ENCODE measurements at regions not wholly inside any gene's neighbourhood (a gene's known extent, or its start where the extent isn't known, plus 50 kb on each side); places are given as distances from the start of the nearest gene placed in this dataset.

GRCh38 chr5:5065472-5065871, 74.7 kb upstream of the ADAMTS16 start:
- H3K36me3 Mint-ChIP-seq (ENCODE audit: insufficient read depth, unreplicated experiment), result no peaks in the 10 kb centered on the region
- H3K4me3 Mint-ChIP-seq (ENCODE audit: low read depth, unreplicated experiment), result no peak overlapping the region
- BruUV-seq (replicated peaks), result no TSS peak
- H3K4me1 Mint-ChIP-seq (ENCODE audit: low read depth, unreplicated experiment), result no peaks in the 10 kb centered on the region
- peaks cover 19% of the 10 kb centered on the region for H3K9me3 Mint-ChIP-seq (ENCODE audit: low read depth, unreplicated experiment)
- H3K27me3 Mint-ChIP-seq (ENCODE audit: unreplicated experiment), result peaks cover 8% of the 10 kb centered on the region
- no peak for DNase-seq
- CTCF ChIA-PET, result interaction anchor here (0.6 kb wide), 1 partner anchor 370 kb away, joined by 4 read pairs; no protein-coding TSS in a partner anchor
- intact Hi-C loops (cut with micrococcal nuclease; ENCODE audit: unreplicated experiment), result no loop called here
- no peak for TF ChIP-seq CTCF (IDR thresholded peaks at IDR 0.05; ENCODE audit: unreplicated experiment)
- no peak overlapping the region for H3K27ac Mint-ChIP-seq (ENCODE audit: unreplicated experiment)

- H3K27ac Mint-ChIP-seq (ENCODE audit: unreplicated experiment), result no peak overlapping the region
- no peak for TF ChIP-seq CTCF (IDR thresholded peaks at IDR 0.05; ENCODE audit: unreplicated experiment)
- H3K4me3 Mint-ChIP-seq (ENCODE audit: low read depth, unreplicated experiment), result no peak overlapping the region
- peaks cover 12% of the 10 kb centered on the region for H3K27me3 Mint-ChIP-seq (ENCODE audit: unreplicated experiment)
- BruUV-seq (replicated peaks), result no TSS peak
- CTCF ChIA-PET, result no interaction called here
- peaks cover 21% of the 10 kb centered on the region for H3K9me3 Mint-ChIP-seq (ENCODE audit: low read depth, unreplicated experiment)
- DNase-seq, result no peak
- H3K4me1 Mint-ChIP-seq (ENCODE audit: low read depth, unreplicated experiment), result no peaks in the 10 kb centered on the region
- H3K36me3 Mint-ChIP-seq (ENCODE audit: insufficient read depth, unreplicated experiment), result no peaks in the 10 kb centered on the region
- intact Hi-C loops (cut with micrococcal nuclease; ENCODE audit: unreplicated experiment), result no loop called here
Observed at GRCh38 chr5:5066276-5067186, 73.6 kb upstream of the ADAMTS16 start.

- Mint-ChIP-seq H3K27me3 (ENCODE audit: unreplicated experiment) (peaks cover 23% of the 10 kb centered on the region), H3K9me3 (ENCODE audit: low read depth, unreplicated experiment) (peaks cover 22% of the 10 kb centered on the region), H3K36me3 (ENCODE audit: insufficient read depth, unreplicated experiment) (no peaks in the 10 kb centered on the region), H3K27ac (ENCODE audit: unreplicated experiment) (no peak overlapping the region), H3K4me3 (ENCODE audit: low read depth, unreplicated experiment) (no peak overlapping the region), H3K4me1 (ENCODE audit: low read depth, unreplicated experiment) (no peaks in the 10 kb centered on the region)
- CTCF ChIA-PET, result no interaction called here
- no peak for DNase-seq
- BruUV-seq (replicated peaks), result no TSS peak
- intact Hi-C loops (cut with micrococcal nuclease; ENCODE audit: unreplicated experiment), result no loop called here
- TF ChIP-seq CTCF (IDR thresholded peaks at IDR 0.05; ENCODE audit: unreplicated experiment), result no peak
Observed at GRCh38 chr5:5069851-5070250, 70.3 kb upstream of the ADAMTS16 start.

GRCh38 chr5:5071554-5071953, 68.6 kb upstream of the ADAMTS16 start:
- H3K4me3 Mint-ChIP-seq (ENCODE audit: low read depth, unreplicated experiment), result no peak overlapping the region
- peaks cover 15% of the 10 kb centered on the region for H3K9me3 Mint-ChIP-seq (ENCODE audit: low read depth, unreplicated experiment)
- CTCF ChIA-PET, result no interaction called here
- intact Hi-C loops (cut with micrococcal nuclease; ENCODE audit: unreplicated experiment), result no loop called here
- H3K27ac Mint-ChIP-seq (ENCODE audit: unreplicated experiment), result no peak overlapping the region
- H3K27me3 Mint-ChIP-seq (ENCODE audit: unreplicated experiment), result peaks cover 23% of the 10 kb centered on the region
- DNase-seq, result no peak
- H3K36me3 Mint-ChIP-seq (ENCODE audit: insufficient read depth, unreplicated experiment), result no peaks in the 10 kb centered on the region
- H3K4me1 Mint-ChIP-seq (ENCODE audit: low read depth, unreplicated experiment), result no peaks in the 10 kb centered on the region
- no TSS peak for BruUV-seq (replicated peaks)
- TF ChIP-seq CTCF (IDR thresholded peaks at IDR 0.05; ENCODE audit: unreplicated experiment), result no peak
